DMS114 treated with DMSO at 0.1 percent for 48 hours (cell line): ENCODE measurements at regions not wholly inside any gene's neighbourhood (a gene's known extent, or its start where the extent isn't known, plus 50 kb on each side); places are given as distances from the start of the nearest gene placed in this dataset.

Experiments used
- DNase-seq: peaks from one replicate; lab custom pipeline; 2025; ENCODE audit not compliant: unreplicated experiment; lab: John Stamatoyannopoulos, UW

GRCh38 chr1:29383746-29384371, 147.5 kb downstream of the PTPRU start:
- no peak for DNase-seq

GRCh38 chr1:29382851-29383745, 146.8 kb downstream of the PTPRU start:
- no peak for DNase-seq

- DNase-seq: no peak
Measured at GRCh38 chr1:29381426-29381825, 145.1 kb downstream of the PTPRU start.

- DNase-seq: no peak
Measured at GRCh38 chr1:29380532-29380931, 144.2 kb downstream of the PTPRU start.

GRCh38 chr1:29379443-29380073, 143.2 kb downstream of the PTPRU start:
- peak; percentile 5 for DNase-seq
